HepG2 (cell line): ENCODE measurements at regions not wholly inside any gene's neighbourhood (a gene's known extent, or its start where the extent isn't known, plus 50 kb on each side); places are given as distances from the start of the nearest gene placed in this dataset.

Experiments used
- CTCF ChIP-seq: sonication (generic); formaldehyde crosslinking; IDR thresholded peaks from 2 replicates; pipeline ENCODE4 v1.5.0; 2020; ENCODE audit warnings: mild to moderate bottlenecking, missing genetic modification reagents, moderate library complexity
- MAX ChIP-seq: IDR thresholded peaks from 2 replicates; pipeline ENCODE4 v1.6.1; 2012; ENCODE audit warnings: inconsistent platforms
- SRY ChIP-seq: sonication (generic); formaldehyde crosslinking; IDR thresholded peaks from 2 replicates; pipeline ENCODE4 v1.8.0; 2022; ENCODE audit warnings: mild to moderate bottlenecking, missing genetic modification reagents
- TCF7L2 ChIP-seq: IDR thresholded peaks from 2 replicates; pipeline ENCODE4 v1.6.1; 2011; ENCODE audit warnings: mild to moderate bottlenecking, low read depth, low read length, moderate library complexity
- TF ChIP-seq, protein P1 (sequence below): sonication (generic); formaldehyde crosslinking; conservative IDR thresholded peaks from 2 replicates; pipeline ENCODE4 v1.8.0; 2022; ENCODE audit warnings: missing genetic modification reagents

DNA sequence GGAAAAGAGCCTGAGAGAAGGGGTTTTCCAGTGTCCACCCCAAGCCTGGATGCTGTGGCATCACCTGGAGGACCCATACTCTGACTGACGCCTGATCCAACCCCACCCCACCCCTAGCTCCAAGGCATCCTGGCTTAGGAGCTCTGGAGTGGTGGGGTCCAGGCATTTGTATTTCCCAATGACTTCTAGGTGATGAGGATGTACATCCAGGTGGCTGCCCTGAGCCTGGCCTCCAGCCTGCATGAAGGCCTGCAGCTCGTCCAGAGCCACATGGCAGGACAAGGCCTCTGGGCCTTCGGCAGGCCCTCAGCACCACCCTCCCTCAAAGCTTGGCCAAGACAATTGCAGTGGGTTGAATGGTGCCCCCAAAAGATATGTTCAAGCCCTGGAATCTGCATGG is 347.5 kb downstream of the C16orf95 start:
- TF ChIP-seq CTCF (CRISPR knock-in tag): no peak
- no peak for TF ChIP-seq TCF7L2
- no peak for TF ChIP-seq MAX
- TF ChIP-seq SRY (CRISPR knock-in tag): no peak
- TF ChIP-seq, protein P1, sequence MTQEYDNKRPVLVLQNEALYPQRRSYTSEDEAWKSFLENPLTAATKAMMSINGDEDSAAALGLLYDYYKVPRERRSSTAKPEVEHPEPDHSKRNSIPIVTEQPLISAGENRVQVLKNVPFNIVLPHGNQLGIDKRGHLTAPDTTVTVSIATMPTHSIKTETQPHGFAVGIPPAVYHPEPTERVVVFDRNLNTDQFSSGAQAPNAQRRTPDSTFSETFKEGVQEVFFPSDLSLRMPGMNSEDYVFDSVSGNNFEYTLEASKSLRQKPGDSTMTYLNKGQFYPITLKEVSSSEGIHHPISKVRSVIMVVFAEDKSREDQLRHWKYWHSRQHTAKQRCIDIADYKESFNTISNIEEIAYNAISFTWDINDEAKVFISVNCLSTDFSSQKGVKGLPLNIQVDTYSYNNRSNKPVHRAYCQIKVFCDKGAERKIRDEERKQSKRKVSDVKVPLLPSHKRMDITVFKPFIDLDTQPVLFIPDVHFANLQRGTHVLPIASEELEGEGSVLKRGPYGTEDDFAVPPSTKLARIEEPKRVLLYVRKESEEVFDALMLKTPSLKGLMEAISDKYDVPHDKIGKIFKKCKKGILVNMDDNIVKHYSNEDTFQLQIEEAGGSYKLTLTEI (CRISPR knock-in tag): no peak
